ENCODE measurements at regions not wholly inside any gene's neighbourhood (a gene's known extent, or its start where the extent isn't known, plus 50 kb on each side); places are given as distances from the start of the nearest gene placed in this dataset.

- no peak for ATAC-seq (replicated peaks in 6 of 8)
- in situ Hi-C loops (cut with MboI; ENCODE audit: low pct_unique_long_range_greater_than_20kb in 2 of 9, low sequenced_read_pairs in 9 of 9, unreplicated experiment in 9 of 9): no loop called here
- 40 to 100% (median 100%) methylated on average over 1 to 2 of the region's 2 CpGs; no CpG with 5 or more reads in 2 of the 10 experiments for WGBS, 10 experiments
- no peak overlapping the region for H3K4me3 ChIP-seq
- H3K4me1 ChIP-seq (replicated peaks in 1 of 2): no peaks in the 10 kb centered on the region
- no peak overlapping the region for H3K27ac ChIP-seq
These were observed 822.9 kb upstream of the PRR20A start for GRCh38 chr13:56317841-56318240.

- Histone ChIP-seq H3K27ac (no peak overlapping the region), H3K4me3 (no peak overlapping the region), H3K4me1 (replicated peaks in 1 of 2) (no peaks in the 10 kb centered on the region)
- in situ Hi-C loops (cut with MboI; ENCODE audit: low pct_unique_long_range_greater_than_20kb in 2 of 9, low sequenced_read_pairs in 9 of 9, unreplicated experiment in 9 of 9): no loop called here
- no peak for ATAC-seq (replicated peaks in 6 of 8)
These were observed 808.0 kb upstream of the PRR20A start for GRCh38 chr13:56332671-56333070.

- no peak overlapping the region for H3K27ac ChIP-seq
- peak in 1 of 8 experiments; percentile 24 for ATAC-seq (replicated peaks in 6 of 8)
- in situ Hi-C loops (cut with MboI; ENCODE audit: low pct_unique_long_range_greater_than_20kb in 2 of 9, low sequenced_read_pairs in 9 of 9, unreplicated experiment in 9 of 9): no loop called here
- WGBS, 10 experiments: 0 to 92% (median 80%) methylated on average over 1 of the region's 1 CpG; no CpG with 5 or more reads in 3 of the 10 experiments
- H3K4me1 ChIP-seq (replicated peaks in 1 of 2): no peaks in the 10 kb centered on the region
- no peak overlapping the region for H3K4me3 ChIP-seq
These were observed 804.9 kb upstream of the PRR20A start for GRCh38 chr13:56335775-56336174.

- no peaks in the 10 kb centered on the region for H3K4me1 ChIP-seq (replicated peaks in 1 of 2)
- H3K4me3 ChIP-seq: no peak overlapping the region
- H3K27ac ChIP-seq: no peak overlapping the region
- 0 to 100% (median 71%) methylated on average over 1 of the region's 1 CpG; no CpG with 5 or more reads in 3 of the 10 experiments for WGBS, 10 experiments
- no peak for ATAC-seq (replicated peaks in 6 of 8)
- in situ Hi-C loops (cut with MboI; ENCODE audit: low pct_unique_long_range_greater_than_20kb in 2 of 9, low sequenced_read_pairs in 9 of 9, unreplicated experiment in 9 of 9): no loop called here
These were observed 802.3 kb upstream of the PRR20A start for GRCh38 chr13:56338421-56338820.

- in situ Hi-C loops (cut with MboI; ENCODE audit: low pct_unique_long_range_greater_than_20kb in 2 of 9, low sequenced_read_pairs in 9 of 9, unreplicated experiment in 9 of 9): no loop called here
- Histone ChIP-seq H3K27ac (no peak overlapping the region), H3K4me3 (no peak overlapping the region), H3K4me1 (replicated peaks in 1 of 2) (no peaks in the 10 kb centered on the region)
- WGBS, 10 experiments: 0 to 86% (median 42%) methylated on average over 1 of the region's 1 CpG; no CpG with 5 or more reads in 2 of the 10 experiments
- ATAC-seq (replicated peaks in 6 of 8): no peak
These were observed 793.7 kb upstream of the PRR20A start for GRCh38 chr13:56347014-56347413.

- in situ Hi-C loops (cut with MboI; ENCODE audit: low pct_unique_long_range_greater_than_20kb in 2 of 9, low sequenced_read_pairs in 9 of 9, unreplicated experiment in 9 of 9): no loop called here
- WGBS, 10 experiments: 0 to 100% (median 77%) methylated on average over 1 to 2 of the region's 2 CpGs
These were observed 790.9 kb upstream of the PRR20A start for GRCh38 chr13:56349866-56350265.

GRCh38 chr13:56351041-56351440 lies 789.7 kb upstream of the PRR20A start:
- Histone ChIP-seq H3K4me1 (replicated peaks in 1 of 2) (no peaks in the 10 kb centered on the region), H3K4me3 (no peak overlapping the region), H3K27ac (no peak overlapping the region)
- 11 to 100% (median 75%) methylated on average over 1 to 3 of the region's 3 CpGs; no CpG with 5 or more reads in 3 of the 10 experiments for WGBS, 10 experiments
- in situ Hi-C loops (cut with MboI; ENCODE audit: low pct_unique_long_range_greater_than_20kb in 2 of 9, low sequenced_read_pairs in 9 of 9, unreplicated experiment in 9 of 9): no loop called here
- no peak for ATAC-seq (replicated peaks in 6 of 8)

More at GRCh38 chr13:56349866-56350265, 790.9 kb upstream of the PRR20A start:
- no peak for ATAC-seq (replicated peaks in 6 of 8)
- H3K27ac ChIP-seq: no peak overlapping the region
- H3K4me1 ChIP-seq (replicated peaks in 1 of 2): no peaks in the 10 kb centered on the region
- no peak overlapping the region for H3K4me3 ChIP-seq

- WGBS, 10 experiments: 0 to 94% (median 85%) methylated on average over 1 to 4 of the region's 4 CpGs
These were observed 788.4 kb upstream of the PRR20A start for GRCh38 chr13:56352361-56352760.

GRCh38 chr13:56352901-56353300 lies 787.8 kb upstream of the PRR20A start:
- Histone ChIP-seq H3K4me3 (no peak overlapping the region), H3K27ac (no peak overlapping the region), H3K4me1 (replicated peaks in 1 of 2) (no peaks in the 10 kb centered on the region)
- ATAC-seq (replicated peaks in 6 of 8): no peak
- in situ Hi-C loops (cut with MboI; ENCODE audit: low pct_unique_long_range_greater_than_20kb in 2 of 9, low sequenced_read_pairs in 9 of 9, unreplicated experiment in 9 of 9): no loop called here

More at GRCh38 chr13:56352361-56352760, 788.4 kb upstream of the PRR20A start:
- ATAC-seq (replicated peaks in 6 of 8): no peak
- Histone ChIP-seq H3K4me3 (no peak overlapping the region), H3K27ac (no peak overlapping the region), H3K4me1 (replicated peaks in 1 of 2) (no peaks in the 10 kb centered on the region)
- in situ Hi-C loops (cut with MboI; ENCODE audit: low pct_unique_long_range_greater_than_20kb in 2 of 9, low sequenced_read_pairs in 9 of 9, unreplicated experiment in 9 of 9): no loop called here

GRCh38 chr13:56356690-56357089 lies 784.0 kb upstream of the PRR20A start:
- no peak overlapping the region for H3K27ac ChIP-seq
- ATAC-seq (replicated peaks in 6 of 8): no peak
- in situ Hi-C loops (cut with MboI; ENCODE audit: low pct_unique_long_range_greater_than_20kb in 2 of 9, low sequenced_read_pairs in 9 of 9, unreplicated experiment in 9 of 9): no loop called here
- 0 to 100% (median 9%) methylated on average over 1 of the region's 1 CpG; no CpG with 5 or more reads in 3 of the 10 experiments for WGBS, 10 experiments
- no peak overlapping the region for H3K4me3 ChIP-seq
- H3K4me1 ChIP-seq (replicated peaks in 1 of 2): no peaks in the 10 kb centered on the region

- in situ Hi-C loops (cut with MboI; ENCODE audit: low pct_unique_long_range_greater_than_20kb in 2 of 9, low sequenced_read_pairs in 9 of 9, unreplicated experiment in 9 of 9): no loop called here
- WGBS, 10 experiments: 0 to 100% (median 64%) methylated on average over 1 of the region's 1 CpG; no CpG with 5 or more reads in 1 of the 10 experiments
- H3K4me3 ChIP-seq: no peak overlapping the region
- no peak for ATAC-seq (replicated peaks in 6 of 8)
- no peaks in the 10 kb centered on the region for H3K4me1 ChIP-seq (replicated peaks in 1 of 2)
- no peak overlapping the region for H3K27ac ChIP-seq
These were observed 762.2 kb upstream of the PRR20A start for GRCh38 chr13:56378566-56378965.

GRCh38 chr13:56393549-56393948 lies 747.2 kb upstream of the PRR20A start:
- WGBS, 10 experiments: 0 to 100% (median 37%) methylated on average over 1 of the region's 1 CpG; no CpG with 5 or more reads in 2 of the 10 experiments
- no peak for ATAC-seq (replicated peaks in 6 of 8)
- in situ Hi-C loops (cut with MboI; ENCODE audit: low pct_unique_long_range_greater_than_20kb in 2 of 9, low sequenced_read_pairs in 9 of 9, unreplicated experiment in 9 of 9): no loop called here
- no peaks in the 10 kb centered on the region for H3K4me1 ChIP-seq (replicated peaks in 1 of 2)
- H3K4me3 ChIP-seq: no peak overlapping the region
- no peak overlapping the region for H3K27ac ChIP-seq

GRCh38 chr13:56396318-56396717 lies 744.4 kb upstream of the PRR20A start:
- H3K4me1 ChIP-seq (replicated peaks in 1 of 2): no peaks in the 10 kb centered on the region
- ATAC-seq (replicated peaks in 6 of 8): no peak
- in situ Hi-C loops (cut with MboI; ENCODE audit: low pct_unique_long_range_greater_than_20kb in 2 of 9, low sequenced_read_pairs in 9 of 9, unreplicated experiment in 9 of 9): no loop called here
- WGBS, 10 experiments: 0 to 81% (median 8%) methylated on average over 1 to 2 of the region's 2 CpGs
- no peak overlapping the region for H3K4me3 ChIP-seq
- no peak overlapping the region for H3K27ac ChIP-seq

- Histone ChIP-seq H3K27ac (no peak overlapping the region), H3K4me1 (replicated peaks in 1 of 2) (no peaks in the 10 kb centered on the region), H3K4me3 (no peak overlapping the region)
- ATAC-seq (replicated peaks in 6 of 8): no peak
- 0 to 100% (median 70%) methylated on average over 1 of the region's 3 CpGs; no CpG with 5 or more reads in 6 of the 10 experiments for WGBS, 10 experiments
- in situ Hi-C loops (cut with MboI; ENCODE audit: low pct_unique_long_range_greater_than_20kb in 2 of 9, low sequenced_read_pairs in 9 of 9, unreplicated experiment in 9 of 9): no loop called here
These were observed 739.9 kb upstream of the PRR20A start for GRCh38 chr13:56400774-56401173.

Data from motor neuron (in vitro differentiated cells).